Activated CD8-positive, alpha-beta T cell treated with anti-CD3 and anti-CD28 coated beads for 36 hours (primary cell): ENCODE measurements at regions not wholly inside any gene's neighbourhood (a gene's known extent, or its start where the extent isn't known, plus 50 kb on each side); places are given as distances from the start of the nearest gene placed in this dataset.
A peak's percentile ranks its signal among the peaks of the same experiment; 100 is the strongest.

Experiments
- ATAC-seq: fragments of 200-7000 bp; cut with Tn5 transposase; one replicate; pipeline ENCODE4 v1.10.0; 2021; ENCODE audit warnings: mild to moderate bottlenecking, moderate library complexity
- CTCF ChIA-PET: fragments of 350-600 bp; sonication (Branson Sonifier 250); formaldehyde crosslinking; loops from one replicate; lab custom pipeline; 2021; ENCODE audit warnings: antibody characterized with exemption; lab: Charles Lee
- POLR2A ChIA-PET: fragments of 350-600 bp; sonication (Branson Sonifier 250); formaldehyde crosslinking; loops from one replicate; lab custom pipeline; 2021; ENCODE audit warnings: antibody characterized with exemption; lab: Charles Lee
- DNase-seq: peaks from one replicate; pipeline ENCODE4 v3.0.0-alpha.2; 2020
- H3K27ac Mint-ChIP-seq: one replicate; pipeline ENCODE4 v1.8.0; 2021; ENCODE audit warnings: mild to moderate bottlenecking, mixed read lengths
- H3K27me3 Mint-ChIP-seq: one replicate; pipeline ENCODE4 v1.8.0; 2021; ENCODE audit warnings: mixed read lengths
- H3K36me3 Mint-ChIP-seq: one replicate; pipeline ENCODE4 v1.8.0; 2021; ENCODE audit warnings: low read depth, mixed read lengths
- H3K4me1 Mint-ChIP-seq: one replicate; pipeline ENCODE4 v1.8.0; 2021; ENCODE audit warnings: low read depth, mixed read lengths
- H3K4me3 Mint-ChIP-seq: one replicate; pipeline ENCODE4 v1.8.0; 2021; ENCODE audit warnings: mild to moderate bottlenecking, moderate library complexity, mixed read lengths
- H3K9me3 Mint-ChIP-seq: one replicate; pipeline ENCODE4 v1.8.0; 2021; ENCODE audit warnings: mixed read lengths
- CTCF ChIP-seq: fragments of 200-600 bp; IDR thresholded peaks from one replicate; pipeline ENCODE4 v1.8.0; 2022; ENCODE audit warnings: antibody characterized with exemption, mild to moderate bottlenecking
- intact Hi-C: fragments of 100-400 bp; cut with micrococcal nuclease; formaldehyde crosslinking; loops from one replicate; pipeline ENCODE4 v1.10.0; 2022

- POLR2A ChIA-PET, result no interaction called here
- H3K4me1 Mint-ChIP-seq, result no peaks in the 10 kb centered on the region
- H3K27me3 Mint-ChIP-seq, result no peaks in the 10 kb centered on the region
- no peaks in the 10 kb centered on the region for H3K9me3 Mint-ChIP-seq
- CTCF ChIA-PET, result no interaction called here
- DNase-seq (no peak), ATAC-seq (no peak)
- TF ChIP-seq CTCF, result no peak
- no peak overlapping the region for H3K27ac Mint-ChIP-seq
- intact Hi-C loops, result no loop called here
- no peak overlapping the region for H3K4me3 Mint-ChIP-seq
- H3K36me3 Mint-ChIP-seq, result no peaks in the 10 kb centered on the region
Observed at GRCh38 chr16:13305019-13305755, 403.8 kb downstream of the SHISA9 start.

GRCh38 chr16:13306161-13306995 is 405.0 kb downstream of the SHISA9 start:
- Mint-ChIP-seq H3K27ac (no peak overlapping the region), H3K36me3 (no peaks in the 10 kb centered on the region), H3K4me3 (no peak overlapping the region), H3K9me3 (no peaks in the 10 kb centered on the region), H3K4me1 (no peaks in the 10 kb centered on the region), H3K27me3 (no peaks in the 10 kb centered on the region)
- POLR2A ChIA-PET, result no interaction called here
- no peak for TF ChIP-seq CTCF
- DNase-seq, result no peak
- CTCF ChIA-PET, result no interaction called here
- intact Hi-C loops, result no loop called here
- no peak for ATAC-seq

GRCh38 chr16:13307255-13307654 is 405.9 kb downstream of the SHISA9 start:
- H3K4me1 Mint-ChIP-seq, result no peaks in the 10 kb centered on the region
- peak; percentile 1 for DNase-seq
- no peak for ATAC-seq
- no peak for TF ChIP-seq CTCF
- H3K27me3 Mint-ChIP-seq, result no peaks in the 10 kb centered on the region
- intact Hi-C loops, result no loop called here
- no peak overlapping the region for H3K4me3 Mint-ChIP-seq
- H3K9me3 Mint-ChIP-seq, result no peaks in the 10 kb centered on the region
- no peaks in the 10 kb centered on the region for H3K36me3 Mint-ChIP-seq
- H3K27ac Mint-ChIP-seq, result no peak overlapping the region
- POLR2A ChIA-PET, result no interaction called here
- CTCF ChIA-PET, result no interaction called here

GRCh38 chr16:13307851-13308250 is 406.5 kb downstream of the SHISA9 start:
- intact Hi-C loops, result no loop called here
- Mint-ChIP-seq H3K4me3 (no peak overlapping the region), H3K4me1 (no peaks in the 10 kb centered on the region), H3K27ac (no peak overlapping the region), H3K9me3 (no peaks in the 10 kb centered on the region), H3K27me3 (no peaks in the 10 kb centered on the region), H3K36me3 (no peaks in the 10 kb centered on the region)
- DNase-seq (no peak), ATAC-seq (no peak)
- TF ChIP-seq CTCF, result no peak
- POLR2A ChIA-PET, result no interaction called here
- CTCF ChIA-PET, result no interaction called here

- Mint-ChIP-seq H3K9me3 (no peaks in the 10 kb centered on the region), H3K4me1 (no peaks in the 10 kb centered on the region), H3K27me3 (no peaks in the 10 kb centered on the region), H3K36me3 (no peaks in the 10 kb centered on the region), H3K27ac (no peak overlapping the region), H3K4me3 (no peak overlapping the region)
- TF ChIP-seq CTCF, result no peak
- POLR2A ChIA-PET, result no interaction called here
- intact Hi-C loops, result no loop called here
- ATAC-seq, result no peak
- no peak for DNase-seq
- CTCF ChIA-PET, result no interaction called here
Observed at GRCh38 chr16:13312063-13312462, 410.7 kb downstream of the SHISA9 start.
